CD4-positive, alpha-beta T cell treated with Interleukin-15 for 4 hours (primary cell): ENCODE measurements at regions not wholly inside any gene's neighbourhood (a gene's known extent, or its start where the extent isn't known, plus 50 kb on each side); places are given as distances from the start of the nearest gene placed in this dataset.
"Not testable (repeated sequence)": the region's sequence is repeated elsewhere in the genome, so short reads cannot be mapped to it uniquely, and the experiment has no call there.

ENCODE experiments used
- DNase-seq: peaks from one replicate; pipeline ENCODE4 v3.0.0-alpha.2; 2020; ENCODE audit warnings: low spot score

- not testable (repeated sequence) for DNase-seq
These were observed 225.2 kb downstream of the NPHP4 start for GRCh38 chr1:5766996-5767395.

GRCh38 chr1:5765997-5766913, 226.0 kb downstream of the NPHP4 start:
- no peak for DNase-seq

GRCh38 chr1:5765483-5765882, 226.7 kb downstream of the NPHP4 start:
- DNase-seq = no peak

- DNase-seq = no peak
These were observed 227.3 kb downstream of the NPHP4 start for GRCh38 chr1:5764959-5765358.

GRCh38 chr1:5764464-5764863, 227.8 kb downstream of the NPHP4 start:
- DNase-seq = no peak

GRCh38 chr1:5763696-5764370, 228.4 kb downstream of the NPHP4 start:
- no peak for DNase-seq

- no peak for DNase-seq
These were observed 233.2 kb downstream of the NPHP4 start for GRCh38 chr1:5758859-5759578.

DNA sequence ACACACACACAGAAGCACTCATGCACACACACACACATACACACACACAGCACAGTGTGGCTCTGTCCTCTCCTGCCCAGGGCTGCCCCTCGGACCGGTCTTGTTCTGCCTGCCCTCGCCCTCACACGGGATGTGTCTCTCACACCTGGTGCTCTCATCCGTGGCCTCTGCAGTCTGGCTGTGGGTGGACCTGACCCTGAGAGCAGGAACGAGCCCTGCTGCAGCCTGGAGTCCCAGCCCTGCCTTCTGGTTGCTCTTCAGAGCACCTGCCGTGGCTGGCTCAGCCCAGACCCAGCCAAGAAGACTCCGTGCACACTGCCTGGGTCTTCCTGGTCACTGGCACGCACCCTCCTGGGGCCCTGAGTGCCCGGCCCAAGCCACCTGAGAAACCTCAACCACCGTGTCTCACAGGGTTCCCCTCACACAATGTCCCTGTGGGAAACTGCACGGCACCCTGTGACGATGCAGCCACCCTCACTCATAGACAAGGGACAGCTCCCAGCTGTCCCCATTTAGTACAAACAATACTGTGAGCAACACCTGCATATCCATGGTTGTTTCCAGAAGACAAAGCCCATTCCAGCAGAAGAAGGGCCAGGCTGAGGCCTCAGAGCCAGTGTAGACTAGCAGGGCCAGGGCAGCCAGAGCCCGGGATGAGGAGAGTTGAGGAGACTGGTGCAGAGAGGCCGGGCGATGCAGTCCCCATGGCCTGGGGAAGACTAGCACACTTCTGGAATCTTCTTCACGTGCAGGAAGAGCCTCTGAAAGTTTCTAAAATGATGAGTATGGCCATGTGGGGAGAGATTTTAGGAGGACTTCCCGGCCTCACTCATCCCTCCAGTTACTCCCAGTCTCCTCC, 234.0 kb downstream of the NPHP4 start:
- no peak for DNase-seq

GRCh38 chr1:5757187-5757805, 234.9 kb downstream of the NPHP4 start:
- no peak for DNase-seq

DNA sequence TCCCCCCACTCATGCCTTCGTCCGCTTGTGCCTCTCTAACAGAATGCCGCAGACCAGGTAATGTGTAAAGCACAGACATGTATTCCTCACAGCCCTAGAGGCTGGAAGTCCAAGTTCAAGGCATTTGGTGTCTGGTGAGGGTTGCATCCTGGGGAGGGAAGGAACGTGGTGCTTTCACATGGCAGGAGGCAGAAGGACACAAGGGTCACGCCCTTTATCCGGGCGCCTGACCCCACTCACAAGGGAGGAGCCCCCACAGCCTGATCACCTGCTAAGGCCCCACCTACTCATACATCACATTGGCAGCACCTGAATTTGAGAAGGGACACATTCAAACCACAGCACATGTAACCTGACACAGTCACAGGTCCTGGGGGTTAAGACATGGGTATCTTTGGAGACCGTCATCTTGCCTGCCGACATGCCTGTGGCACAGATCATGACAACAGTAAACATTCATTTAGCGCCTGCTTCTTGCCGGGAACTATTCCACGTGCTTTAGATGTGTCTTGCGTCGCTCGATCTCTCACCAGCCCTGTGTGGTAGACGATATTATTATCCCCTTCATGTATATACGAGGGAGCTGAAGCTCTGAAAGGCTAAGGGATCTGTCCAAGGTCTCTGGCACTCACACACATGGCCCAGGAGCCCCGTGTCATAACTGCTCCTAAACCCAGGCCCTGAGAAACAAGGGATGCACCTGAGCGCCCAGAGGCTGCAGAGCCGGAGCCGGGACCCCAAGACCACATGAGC, 235.6 kb downstream of the NPHP4 start:
- no peak for DNase-seq

DNA sequence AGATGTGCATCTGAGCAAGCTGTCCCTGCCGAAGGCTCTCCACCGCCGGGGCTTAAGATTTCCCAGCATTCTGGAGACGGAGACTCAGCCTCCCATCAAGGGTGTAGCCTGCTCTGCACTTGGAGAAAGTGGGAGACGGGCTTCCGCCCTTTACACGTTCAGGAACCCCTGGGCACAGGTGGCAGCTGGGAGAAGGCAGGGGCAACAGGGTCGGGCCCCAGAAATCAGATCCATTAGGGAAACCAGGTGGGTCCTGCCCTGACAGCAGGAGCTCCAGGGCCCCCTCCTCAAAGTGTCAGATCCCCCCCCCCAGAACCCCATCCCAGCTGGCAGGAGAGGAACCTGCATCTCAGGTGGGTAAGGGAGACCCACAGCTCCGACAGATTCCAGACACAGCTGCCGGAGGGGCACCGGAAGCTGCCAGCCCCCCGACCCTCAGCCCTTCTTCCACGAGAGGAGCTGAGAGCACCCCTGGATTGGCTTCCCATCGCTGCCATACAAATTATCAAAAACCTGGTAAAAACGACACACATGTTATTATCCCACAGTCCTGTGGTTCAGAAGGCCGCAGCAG, 236.6 kb downstream of the NPHP4 start:
- DNase-seq = no peak

- DNase-seq = no peak
These were observed 237.2 kb downstream of the NPHP4 start for GRCh38 chr1:5754817-5755551.

GRCh38 chr1:5753549-5754421, 238.4 kb downstream of the NPHP4 start:
- no peak for DNase-seq

DNA sequence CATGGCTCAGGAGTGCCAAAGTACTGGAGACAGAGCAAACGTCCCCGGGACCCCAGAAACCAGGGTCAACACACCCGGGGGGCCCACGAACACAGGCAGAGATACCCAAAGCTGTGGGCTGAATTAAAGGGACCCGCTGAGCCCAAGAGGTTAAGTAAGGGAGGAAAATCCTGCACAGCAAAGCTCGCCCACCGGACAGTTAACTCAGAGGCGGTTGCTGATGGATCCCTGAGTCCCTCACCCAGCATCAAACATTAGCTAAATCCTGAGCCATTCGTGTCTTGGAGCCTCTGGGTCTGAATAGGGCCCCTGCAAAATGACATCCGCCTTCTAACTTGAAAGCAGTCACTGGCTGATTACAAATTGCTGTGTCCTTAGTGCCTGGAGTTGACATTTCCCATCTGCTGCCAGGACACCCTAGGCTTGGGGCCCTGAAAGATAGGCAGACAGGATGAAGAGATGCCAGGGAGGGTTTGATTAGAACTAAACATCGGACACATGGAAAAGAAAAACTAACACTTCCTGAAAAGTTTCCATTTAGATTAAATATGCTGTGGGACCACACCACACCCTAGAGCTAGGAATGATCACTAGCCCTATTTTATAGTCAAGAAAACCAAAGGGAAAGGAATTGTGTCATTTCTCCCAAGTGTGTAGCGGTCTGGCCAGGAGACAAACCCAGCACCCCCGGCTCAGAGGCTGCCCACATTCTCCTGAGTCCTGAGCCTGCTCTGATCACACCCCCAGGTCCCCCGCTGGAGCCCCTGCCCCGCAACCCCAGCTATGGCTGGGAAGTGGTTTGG, 239.3 kb downstream of the NPHP4 start:
- no peak for DNase-seq

- no peak for DNase-seq
These were observed 240.1 kb downstream of the NPHP4 start for GRCh38 chr1:5751833-5752745.

DNA sequence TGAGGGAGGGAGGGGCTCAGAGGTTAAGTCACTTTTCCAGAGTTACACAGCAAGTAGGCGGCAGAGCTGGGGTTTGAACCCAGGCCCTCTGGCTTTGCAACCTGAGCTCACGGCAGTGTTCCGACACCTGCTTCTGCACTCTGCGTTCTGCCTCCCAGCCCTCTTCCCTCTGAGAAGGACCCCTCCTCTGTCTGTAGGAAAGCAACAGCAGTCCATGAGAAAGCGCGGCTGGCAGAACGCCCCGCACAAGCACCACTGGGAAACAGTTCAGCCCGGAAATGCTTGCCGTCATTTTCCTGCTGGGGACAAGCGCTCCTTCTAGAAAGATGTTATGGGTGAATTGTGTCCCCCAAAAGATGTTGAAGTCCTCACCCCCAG, 241.1 kb downstream of the NPHP4 start:
- no peak for DNase-seq
